ENCODE measurements at regions not wholly inside any gene's neighbourhood (a gene's known extent, or its start where the extent isn't known, plus 50 kb on each side); places are given as distances from the start of the nearest gene placed in this dataset.
A peak's percentile ranks its signal among the peaks of the same experiment; 100 is the strongest.
"Not testable (repeated sequence)": the region's sequence is repeated elsewhere in the genome, so short reads cannot be mapped to it uniquely, and the experiment has no call there.

GRCh38 chr12:41653386-41654326 is 465.5 kb downstream of the PDZRN4 start:
- DNase-seq: peak; percentile 21

GRCh38 chr12:41652981-41653380 is 464.9 kb downstream of the PDZRN4 start:
- DNase-seq: no peak

GRCh38 chr12:41645624-41646023 is 457.5 kb downstream of the PDZRN4 start:
- no peak for DNase-seq

GRCh38 chr12:41642808-41643207 is 454.7 kb downstream of the PDZRN4 start:
- DNase-seq: not testable (repeated sequence)

- no peak for DNase-seq
These were observed 448.5 kb downstream of the PDZRN4 start for GRCh38 chr12:41636653-41637052.

GRCh38 chr12:41635626-41636364 is 447.7 kb downstream of the PDZRN4 start:
- no peak for DNase-seq

GRCh38 chr12:41634091-41634490 is 446.0 kb downstream of the PDZRN4 start:
- no peak for DNase-seq

- no peak for DNase-seq
These were observed 441.5 kb downstream of the PDZRN4 start for GRCh38 chr12:41629611-41630010.

- no peak for DNase-seq
These were observed 439.4 kb downstream of the PDZRN4 start for GRCh38 chr12:41627476-41627875.

GRCh38 chr12:41624571-41624970 is 436.5 kb downstream of the PDZRN4 start:
- DNase-seq: no peak

Data from hematopoietic multipotent progenitor cell treated with erythropoietin and hydrocortisone succinate and interleukin-3 and kit ligand, for 6 days (in vitro differentiated cells).